ENCODE measurements at regions not wholly inside any gene's neighbourhood (a gene's known extent, or its start where the extent isn't known, plus 50 kb on each side); places are given as distances from the start of the nearest gene placed in this dataset.

DNA sequence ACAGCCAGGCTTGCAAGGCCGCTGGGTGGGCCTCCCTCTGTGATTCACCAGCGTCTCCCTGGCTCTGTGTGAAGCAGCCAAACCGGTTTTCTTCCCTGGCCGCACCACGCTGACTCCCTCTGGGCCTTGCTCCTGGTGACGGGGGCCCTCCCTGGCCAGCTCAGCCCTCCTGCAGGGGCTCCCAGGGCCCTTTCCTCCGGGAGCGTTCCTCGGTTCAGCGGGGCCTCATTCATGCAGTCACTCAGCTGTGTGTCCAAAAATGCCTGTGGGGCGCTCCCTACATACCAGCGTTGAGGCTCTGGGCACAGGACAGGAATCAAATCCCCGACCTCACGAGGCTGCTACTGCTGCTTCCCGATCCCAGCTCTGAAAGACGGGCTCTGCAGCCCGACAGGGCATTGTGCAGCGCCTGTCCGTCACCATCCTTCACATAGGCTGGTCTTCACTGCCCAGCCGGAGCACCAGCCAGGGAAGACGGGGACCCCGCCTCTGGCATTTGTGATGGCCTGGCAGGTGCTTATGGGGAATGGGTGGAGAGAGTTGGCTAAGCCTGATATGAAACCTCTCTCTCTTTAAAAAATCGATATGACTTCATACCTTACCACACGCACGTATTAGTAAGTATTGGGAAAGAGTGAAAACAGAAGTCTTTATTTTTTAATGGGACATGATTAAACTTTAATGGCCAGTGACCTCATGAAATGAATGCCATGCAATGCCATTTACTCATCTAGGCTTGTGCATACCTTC lies 110.0 kb upstream of the SHH start:
- Histone ChIP-seq H2AFZ (ENCODE audit: low read depth, low read length) (no peak overlapping the region), H3K79me2 (ENCODE audit: insufficient read depth, low read length) (no peaks in the 10 kb centered on the region), H3K27me3 (ENCODE audit: insufficient read depth, low read length) (peaks cover 24% of the 10 kb centered on the region), H3K4me2 (ENCODE audit: low read length) (no peak overlapping the region), H3K9ac (ENCODE audit: low read length) (no peak overlapping the region), H3K36me3 (ENCODE audit: insufficient read depth, low read length) (no peaks in the 10 kb centered on the region), H3K4me3 (ENCODE audit: insufficient read depth, low read depth, low read length) (no peak overlapping the region), H4K20me1 (ENCODE audit: insufficient read depth, low read length) (no peaks in the 10 kb centered on the region), H3K4me1 (ENCODE audit: insufficient read depth, low read length) (peaks cover 23% of the 10 kb centered on the region), H3K9me3 (ENCODE audit: insufficient read depth, low read depth, low read length) (peaks cover 5% of the 10 kb centered on the region), H3K27ac (ENCODE audit: low read depth, low read length) (no peak overlapping the region)
- H3K4me1 Mint-ChIP-seq (ENCODE audit: low read depth, unreplicated experiment): no peaks in the 10 kb centered on the region
- peaks cover 2% of the 10 kb centered on the region for H3K9me3 Mint-ChIP-seq (ENCODE audit: unreplicated experiment)
- H3K27me3 Mint-ChIP-seq (ENCODE audit: low read depth, unreplicated experiment): peaks cover 31% of the 10 kb centered on the region
- H3K27ac Mint-ChIP-seq (ENCODE audit: unreplicated experiment): no peak overlapping the region
- H3K36me3 Mint-ChIP-seq (ENCODE audit: low read depth, unreplicated experiment): no peaks in the 10 kb centered on the region
- DNase-seq (ENCODE audit: low read depth) (no peak), FAIRE-seq (no peak)
- TF ChIP-seq, protein P1, sequence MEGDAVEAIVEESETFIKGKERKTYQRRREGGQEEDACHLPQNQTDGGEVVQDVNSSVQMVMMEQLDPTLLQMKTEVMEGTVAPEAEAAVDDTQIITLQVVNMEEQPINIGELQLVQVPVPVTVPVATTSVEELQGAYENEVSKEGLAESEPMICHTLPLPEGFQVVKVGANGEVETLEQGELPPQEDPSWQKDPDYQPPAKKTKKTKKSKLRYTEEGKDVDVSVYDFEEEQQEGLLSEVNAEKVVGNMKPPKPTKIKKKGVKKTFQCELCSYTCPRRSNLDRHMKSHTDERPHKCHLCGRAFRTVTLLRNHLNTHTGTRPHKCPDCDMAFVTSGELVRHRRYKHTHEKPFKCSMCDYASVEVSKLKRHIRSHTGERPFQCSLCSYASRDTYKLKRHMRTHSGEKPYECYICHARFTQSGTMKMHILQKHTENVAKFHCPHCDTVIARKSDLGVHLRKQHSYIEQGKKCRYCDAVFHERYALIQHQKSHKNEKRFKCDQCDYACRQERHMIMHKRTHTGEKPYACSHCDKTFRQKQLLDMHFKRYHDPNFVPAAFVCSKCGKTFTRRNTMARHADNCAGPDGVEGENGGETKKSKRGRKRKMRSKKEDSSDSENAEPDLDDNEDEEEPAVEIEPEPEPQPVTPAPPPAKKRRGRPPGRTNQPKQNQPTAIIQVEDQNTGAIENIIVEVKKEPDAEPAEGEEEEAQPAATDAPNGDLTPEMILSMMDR (IDR thresholded peaks at IDR 0.05; ENCODE audit: insufficient read depth, low read depth, low read length): no peak
- TF ChIP-seq EZH2 (IDR thresholded peaks at IDR 0.05; ENCODE audit: insufficient read depth, low read length): no peak
- H3K4me3 Mint-ChIP-seq (ENCODE audit: unreplicated experiment): no peak overlapping the region

DNA sequence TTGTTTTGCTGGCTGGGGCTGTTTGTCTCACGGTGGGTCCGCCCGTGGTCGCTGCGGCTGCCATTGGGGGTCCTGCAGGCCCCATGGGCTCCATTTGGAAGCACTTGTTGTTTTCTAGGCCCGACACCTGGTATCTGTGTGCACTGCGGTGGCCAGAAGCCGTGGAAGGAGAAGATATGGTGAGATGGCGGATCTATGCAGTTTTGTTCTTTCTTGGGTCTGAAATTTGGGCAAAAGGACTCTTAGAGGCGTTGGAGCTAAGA lies 109.5 kb upstream of the SHH start:
- FAIRE-seq: no peak
- no peak overlapping the region for H3K4me3 Mint-ChIP-seq (ENCODE audit: unreplicated experiment)
- peaks cover 34% of the 10 kb centered on the region for H3K27me3 Mint-ChIP-seq (ENCODE audit: low read depth, unreplicated experiment)
- Histone ChIP-seq H3K27ac (ENCODE audit: low read depth, low read length) (no peak overlapping the region), H3K4me2 (ENCODE audit: low read length) (no peak overlapping the region), H3K9ac (ENCODE audit: low read length) (no peak overlapping the region), H3K36me3 (ENCODE audit: insufficient read depth, low read length) (no peaks in the 10 kb centered on the region), H3K9me3 (ENCODE audit: insufficient read depth, low read depth, low read length) (peaks cover 1% of the 10 kb centered on the region), H3K27me3 (ENCODE audit: insufficient read depth, low read length) (peaks cover 23% of the 10 kb centered on the region), H3K4me3 (ENCODE audit: insufficient read depth, low read depth, low read length) (no peak overlapping the region), H4K20me1 (ENCODE audit: insufficient read depth, low read length) (no peaks in the 10 kb centered on the region), H2AFZ (ENCODE audit: low read depth, low read length) (no peak overlapping the region), H3K4me1 (ENCODE audit: insufficient read depth, low read length) (peaks cover 23% of the 10 kb centered on the region), H3K79me2 (ENCODE audit: insufficient read depth, low read length) (no peaks in the 10 kb centered on the region)
- H3K9me3 Mint-ChIP-seq (ENCODE audit: unreplicated experiment): peaks cover 3% of the 10 kb centered on the region
- no peak overlapping the region for H3K27ac Mint-ChIP-seq (ENCODE audit: unreplicated experiment)
- no peaks in the 10 kb centered on the region for H3K36me3 Mint-ChIP-seq (ENCODE audit: low read depth, unreplicated experiment)
- no peak for TF ChIP-seq EZH2 (IDR thresholded peaks at IDR 0.05; ENCODE audit: insufficient read depth, low read length)
- TF ChIP-seq, protein P1 (IDR thresholded peaks at IDR 0.05; ENCODE audit: insufficient read depth, low read depth, low read length): no peak
- no peak for DNase-seq (ENCODE audit: low read depth)
- no peaks in the 10 kb centered on the region for H3K4me1 Mint-ChIP-seq (ENCODE audit: low read depth, unreplicated experiment)

DNA sequence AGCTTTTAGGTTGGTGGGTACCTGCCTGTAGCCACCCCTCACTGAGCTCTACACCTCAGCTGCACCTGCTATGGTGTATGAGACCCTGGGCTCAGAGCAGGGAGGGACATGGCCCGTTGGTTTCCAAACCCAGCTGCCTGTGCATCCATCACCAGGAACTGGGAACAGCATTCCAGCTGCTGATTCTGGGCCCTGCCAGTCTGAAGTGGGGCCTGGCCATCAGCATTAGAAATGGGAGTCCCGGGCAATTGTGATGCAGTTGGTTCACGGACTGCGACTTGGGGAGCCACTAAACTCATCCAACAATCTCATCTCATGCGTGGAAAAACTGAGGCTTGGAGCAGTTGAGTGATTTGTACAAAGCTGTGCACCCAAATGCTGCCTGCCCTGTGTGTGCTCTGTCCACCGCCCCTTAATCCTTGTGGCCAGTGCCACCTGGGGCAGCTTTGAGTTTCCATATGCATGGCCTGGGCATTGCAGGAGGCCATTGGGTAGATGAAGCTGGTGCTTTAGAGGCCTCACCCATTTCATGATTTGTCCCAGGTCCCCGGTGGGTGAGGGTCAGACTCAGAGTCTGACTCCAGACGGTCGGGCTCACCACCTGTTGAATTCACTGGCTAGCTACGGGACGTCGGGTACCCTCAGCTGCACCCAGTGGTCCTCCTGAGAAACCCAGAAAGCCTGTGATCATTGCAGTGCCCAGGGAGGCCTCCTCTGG lies 109.0 kb upstream of the SHH start:
- Mint-ChIP-seq H3K4me3 (ENCODE audit: unreplicated experiment) (no peak overlapping the region), H3K36me3 (ENCODE audit: low read depth, unreplicated experiment) (no peaks in the 10 kb centered on the region), H3K27ac (ENCODE audit: unreplicated experiment) (no peak overlapping the region), H3K27me3 (ENCODE audit: low read depth, unreplicated experiment) (peaks cover 38% of the 10 kb centered on the region), H3K4me1 (ENCODE audit: low read depth, unreplicated experiment) (no peaks in the 10 kb centered on the region), H3K9me3 (ENCODE audit: unreplicated experiment) (peaks cover 5% of the 10 kb centered on the region)
- no peak overlapping the region for H3K27ac ChIP-seq (ENCODE audit: low read depth, low read length)
- H3K4me1 ChIP-seq (ENCODE audit: insufficient read depth, low read length): peaks cover 23% of the 10 kb centered on the region
- H3K79me2 ChIP-seq (ENCODE audit: insufficient read depth, low read length): no peaks in the 10 kb centered on the region
- no peak for TF ChIP-seq EZH2 (IDR thresholded peaks at IDR 0.05; ENCODE audit: insufficient read depth, low read length)
- TF ChIP-seq, protein P1 (IDR thresholded peaks at IDR 0.05; ENCODE audit: insufficient read depth, low read depth, low read length): no peak
- no peak overlapping the region for H3K4me3 ChIP-seq (ENCODE audit: insufficient read depth, low read depth, low read length)
- H3K4me2 ChIP-seq (ENCODE audit: low read length): no peak overlapping the region
- no peak overlapping the region for H2AFZ ChIP-seq (ENCODE audit: low read depth, low read length)
- peaks cover 28% of the 10 kb centered on the region for H3K27me3 ChIP-seq (ENCODE audit: insufficient read depth, low read length)
- no peaks in the 10 kb centered on the region for H3K9me3 ChIP-seq (ENCODE audit: insufficient read depth, low read depth, low read length)
- no peaks in the 10 kb centered on the region for H4K20me1 ChIP-seq (ENCODE audit: insufficient read depth, low read length)
- no peaks in the 10 kb centered on the region for H3K36me3 ChIP-seq (ENCODE audit: insufficient read depth, low read length)
- DNase-seq (ENCODE audit: low read depth) (no peak), FAIRE-seq (no peak)
- H3K9ac ChIP-seq (ENCODE audit: low read length): no peak overlapping the region
